Mucosa of gallbladder (tissue), 1 donor: ENCODE measurements at regions not wholly inside any gene's neighbourhood (a gene's known extent, or its start where the extent isn't known, plus 50 kb on each side); places are given as distances from the start of the nearest gene placed in this dataset.
"Not testable (repeated sequence)": the region's sequence is repeated elsewhere in the genome, so short reads cannot be mapped to it uniquely, and the experiment has no call there.

ENCODE experiments used
- DNase-seq: peaks from one replicate; pipeline ENCODE4 v3.0.0-alpha.2; 2020; ENCODE audit warnings: low spot score
- donor health status: DM: no; HTN: no; CAD: no.

GRCh38 chr11:103730131-103730940 is 306.1 kb upstream of the DDI1 start:
- no peak for DNase-seq

DNA sequence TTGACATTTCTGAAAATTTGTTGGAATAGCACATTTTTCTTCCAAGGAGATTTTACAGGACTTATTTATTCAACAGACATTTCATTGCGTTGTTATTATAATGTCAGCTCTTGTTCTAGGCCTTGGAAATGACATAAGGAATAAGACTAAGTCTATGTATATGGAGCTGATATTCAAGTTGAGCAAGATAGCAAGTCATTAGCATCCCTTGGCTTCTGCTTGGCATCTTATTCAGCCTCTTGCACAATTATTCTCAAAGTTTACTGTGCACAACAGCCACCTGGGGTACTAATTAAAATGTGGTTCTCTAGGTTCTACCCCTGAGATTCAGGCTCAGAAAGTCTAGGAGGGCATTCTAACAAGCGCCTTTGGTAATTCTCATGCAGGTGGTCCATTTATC is 304.8 kb upstream of the DDI1 start:
- DNase-seq: no peak

DNA sequence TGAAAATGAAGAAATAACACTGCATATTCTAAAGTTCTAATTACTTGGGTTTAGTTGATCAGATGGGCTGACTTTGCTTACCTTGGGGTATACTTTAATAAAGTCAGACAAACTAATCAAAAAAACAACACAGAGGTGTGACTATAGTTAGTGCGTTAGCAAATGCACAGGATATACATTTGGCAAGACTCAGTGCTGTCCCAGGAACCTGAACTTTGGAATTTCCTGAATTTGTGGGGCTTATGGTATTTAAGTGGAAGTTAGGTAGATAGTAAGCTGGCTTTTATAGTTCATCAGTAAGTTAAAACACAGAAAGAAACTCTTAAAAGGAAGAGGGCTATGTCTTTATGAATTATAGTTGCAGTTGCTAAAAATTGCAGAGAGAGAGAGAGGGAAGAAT is 302.6 kb upstream of the DDI1 start:
- DNase-seq: no peak

- no peak for DNase-seq
Measured at GRCh38 chr11:103735497-103736032, 300.9 kb upstream of the DDI1 start.

- DNase-seq: no peak
Measured at GRCh38 chr11:103736315-103737036, 300.0 kb upstream of the DDI1 start.

DNA sequence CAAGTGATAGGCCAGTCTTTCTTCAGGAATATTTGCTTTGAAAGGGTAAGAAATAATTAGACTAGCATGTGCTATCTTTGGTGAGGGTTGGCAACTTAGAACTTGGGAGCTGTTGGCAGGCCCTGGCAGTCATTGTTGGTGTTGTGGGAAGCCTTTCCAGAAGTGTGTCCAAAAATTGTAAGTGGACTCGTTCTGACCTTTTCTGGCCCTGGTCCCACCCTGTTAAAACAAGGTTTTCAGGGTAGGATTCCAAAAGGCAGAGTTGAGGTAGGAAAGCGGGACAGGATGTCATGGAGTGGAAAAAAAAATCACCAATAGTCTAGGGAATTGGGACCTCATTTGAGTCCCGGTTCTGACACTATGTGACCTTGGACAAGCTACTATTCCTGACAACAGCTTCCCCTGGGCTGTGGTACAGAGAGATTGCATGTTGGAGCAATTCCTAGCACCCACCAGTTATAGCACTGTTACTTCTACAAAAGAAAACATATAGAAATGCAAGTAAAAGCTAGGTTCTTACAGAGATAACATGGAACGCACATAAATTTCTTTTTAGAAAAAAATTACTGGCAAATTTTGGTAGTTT is 299.3 kb upstream of the DDI1 start:
- DNase-seq: no peak

DNA sequence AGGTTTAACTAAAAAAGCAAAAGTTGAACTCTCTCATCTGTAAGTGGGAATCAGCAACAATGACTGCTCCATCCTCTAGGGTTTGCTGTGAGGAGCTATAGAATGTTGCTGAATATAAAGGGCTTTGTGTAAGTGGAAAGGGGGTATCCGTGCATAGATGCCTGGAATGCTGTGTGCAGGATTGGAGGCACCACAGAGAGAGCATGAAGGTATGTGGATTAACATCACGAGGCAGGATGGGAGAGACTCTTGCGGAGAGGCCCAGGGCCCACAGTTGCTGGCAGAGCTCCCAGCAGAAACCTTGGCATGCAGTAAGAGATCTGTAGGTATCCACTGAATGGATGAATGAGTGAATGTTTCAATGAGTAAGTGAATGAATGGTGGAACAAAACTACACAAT is 298.7 kb upstream of the DDI1 start:
- DNase-seq: no peak

DNA sequence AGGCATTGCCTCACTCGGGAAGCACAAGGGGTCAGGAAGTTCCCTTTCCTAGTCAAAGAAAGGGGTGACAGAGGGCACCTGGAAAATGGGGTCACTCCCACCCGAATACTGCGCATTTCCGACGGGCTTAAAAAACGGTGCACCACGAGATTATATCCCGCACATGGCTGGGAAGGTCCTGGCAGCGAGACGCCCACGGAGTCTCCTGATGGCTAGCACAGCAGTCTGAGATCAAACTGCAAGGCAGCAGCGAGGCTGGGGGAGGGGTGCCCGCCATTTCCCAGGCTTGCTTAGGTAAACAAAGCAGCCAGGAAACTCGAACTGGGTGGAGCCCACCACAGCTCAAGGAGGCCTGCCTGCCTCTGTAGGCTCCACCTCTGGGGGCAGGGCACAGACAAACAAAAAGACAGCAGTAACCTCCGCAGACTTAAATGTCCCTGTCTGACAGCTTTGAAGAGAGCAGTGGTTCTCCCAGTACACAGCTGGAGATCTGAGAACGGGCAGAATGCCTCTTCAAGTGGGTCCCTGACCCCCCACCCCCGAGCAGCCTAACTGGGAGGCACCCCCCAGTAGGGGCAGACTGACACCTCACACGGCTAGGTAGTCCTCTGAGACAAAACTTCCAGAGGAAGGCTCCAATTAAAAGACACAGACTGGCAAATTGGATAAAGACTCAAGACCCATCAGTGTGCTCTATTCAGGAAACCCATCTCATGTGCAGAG is 297.2 kb upstream of the DDI1 start:
- DNase-seq: not testable (repeated sequence)

DNA sequence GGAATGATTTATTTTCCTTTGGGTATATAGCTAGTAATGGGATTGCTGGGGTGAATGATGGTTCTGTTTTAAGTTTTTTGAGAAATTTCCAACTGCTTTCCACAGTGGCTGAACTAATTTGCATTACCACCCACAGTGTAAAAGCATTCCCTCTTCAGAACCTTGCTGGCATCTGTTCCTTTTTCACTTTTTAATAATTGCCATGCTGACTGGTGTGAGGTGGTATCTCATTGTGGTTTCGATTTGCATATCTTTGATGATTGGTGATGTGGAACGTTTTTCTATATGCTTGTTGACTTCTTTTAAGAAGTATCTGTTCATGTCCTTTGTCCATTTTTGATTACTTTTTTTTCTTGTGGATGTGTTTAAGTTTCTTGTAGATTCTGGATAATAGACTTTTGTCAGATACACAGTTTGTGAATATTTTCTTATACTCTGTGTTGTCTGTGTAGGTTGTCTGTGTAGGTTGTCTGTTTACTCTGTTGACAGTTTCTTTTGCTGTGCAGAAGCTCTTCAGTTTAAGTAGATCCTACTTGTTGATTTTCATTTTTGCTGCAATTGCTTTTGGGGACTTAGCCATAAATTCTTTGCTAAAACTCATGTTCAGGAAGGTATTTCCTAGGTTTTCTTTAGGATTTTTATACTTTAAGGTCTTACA is 291.8 kb upstream of the DDI1 start:
- DNase-seq: no peak

DNA sequence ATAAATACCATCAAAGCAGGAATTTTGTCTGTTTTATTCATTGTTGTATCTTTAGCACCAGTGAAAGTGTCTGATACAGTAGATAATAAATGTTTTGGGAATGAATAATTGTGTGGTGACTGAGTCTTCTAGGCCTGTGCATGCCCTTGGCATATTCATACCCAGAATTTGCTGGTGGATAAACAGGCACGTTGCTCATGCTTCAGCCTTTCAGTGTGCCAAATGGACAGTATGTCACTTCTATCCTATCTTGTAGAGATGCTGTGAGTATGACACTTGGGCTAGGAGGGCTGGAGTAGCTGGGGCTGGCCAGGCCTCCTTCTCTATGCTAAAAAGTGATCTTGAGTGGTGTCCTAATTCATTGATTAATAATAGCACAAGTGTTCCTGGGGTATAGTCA is 287.3 kb upstream of the DDI1 start:
- DNase-seq: no peak

DNA sequence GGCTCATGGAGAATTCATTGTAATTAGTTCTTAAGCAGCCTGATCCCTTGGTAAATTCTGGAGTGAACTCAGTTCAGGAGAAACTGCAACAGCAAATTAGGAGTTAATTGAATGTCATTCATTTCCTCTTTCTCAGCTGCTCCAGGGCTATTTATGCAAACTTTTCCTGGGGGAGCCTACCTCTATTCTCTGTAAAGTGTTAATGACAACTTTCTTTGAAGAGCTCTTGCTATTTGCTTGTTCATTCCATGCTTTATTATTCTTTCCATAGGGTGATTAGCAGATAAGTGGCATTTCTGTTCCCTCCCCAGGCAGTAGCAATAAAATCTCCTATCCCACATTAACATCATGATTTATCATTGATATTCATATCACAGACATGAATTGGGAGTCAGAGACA is 267.6 kb upstream of the DDI1 start:
- DNase-seq: no peak

- no peak for DNase-seq
Measured at GRCh38 chr11:103773059-103773458, 263.4 kb upstream of the DDI1 start.

GRCh38 chr11:103773537-103773936 is 262.9 kb upstream of the DDI1 start:
- DNase-seq: no peak

DNA sequence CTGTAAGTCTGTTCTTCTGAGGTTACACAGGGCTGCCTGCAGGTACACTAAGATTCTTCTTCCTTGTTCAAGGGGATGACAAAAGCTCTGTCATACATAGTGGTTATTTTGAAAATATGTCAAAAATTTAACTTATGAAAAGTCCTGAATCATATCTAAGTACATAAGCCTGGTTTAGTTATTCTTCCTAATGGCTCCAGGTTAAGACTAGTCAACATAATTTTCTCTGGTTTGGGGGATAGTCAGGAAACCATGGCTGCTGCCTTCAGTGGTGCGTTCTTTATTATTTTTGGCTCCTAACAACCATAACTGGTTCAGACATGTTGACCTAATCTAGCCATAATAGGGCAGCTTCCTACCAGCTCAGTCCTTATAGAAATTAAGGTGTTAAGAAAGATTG is 257.4 kb upstream of the DDI1 start:
- DNase-seq: no peak

DNA sequence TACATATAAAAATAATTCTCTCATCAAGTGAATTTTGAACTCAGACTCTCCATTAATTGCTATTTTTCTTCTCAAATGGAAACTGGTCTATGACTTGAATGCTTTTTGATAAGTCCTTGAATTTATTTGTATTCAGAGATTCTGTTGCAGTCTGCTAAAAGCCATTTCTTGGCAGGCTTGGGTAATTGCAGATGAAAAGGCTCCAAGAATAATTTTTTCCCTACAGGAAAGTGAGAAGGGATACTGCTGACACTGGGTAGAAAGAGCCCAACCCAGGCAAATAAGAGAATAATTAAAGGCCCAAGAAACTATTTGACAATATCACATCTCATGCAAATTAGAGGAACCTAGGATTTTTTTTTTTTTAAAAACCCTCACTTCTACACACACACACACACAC is 246.5 kb upstream of the DDI1 start:
- no peak for DNase-seq

DNA sequence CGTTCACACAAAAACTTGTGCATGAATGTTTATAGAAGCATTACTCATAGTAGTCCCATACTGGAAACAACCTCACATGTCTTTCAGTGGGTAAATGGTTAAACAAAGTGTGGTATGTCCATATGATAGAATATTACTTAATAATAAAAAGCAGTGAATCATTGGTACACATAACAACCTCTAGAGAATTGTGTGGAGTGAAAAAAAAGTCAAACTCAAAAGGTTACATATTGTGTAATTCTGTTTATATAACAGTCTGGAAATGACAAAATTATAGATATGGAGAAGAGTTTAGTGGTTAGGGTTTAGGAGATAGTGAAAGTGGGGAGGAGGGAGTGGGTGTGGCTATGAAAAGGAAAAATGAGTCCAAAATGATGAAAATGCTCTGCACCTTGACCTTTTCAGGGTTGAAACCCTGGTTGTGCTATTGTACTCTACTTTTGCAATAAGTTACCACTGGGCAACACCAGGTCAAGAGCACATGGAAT is 243.4 kb upstream of the DDI1 start:
- DNase-seq: no peak

DNA sequence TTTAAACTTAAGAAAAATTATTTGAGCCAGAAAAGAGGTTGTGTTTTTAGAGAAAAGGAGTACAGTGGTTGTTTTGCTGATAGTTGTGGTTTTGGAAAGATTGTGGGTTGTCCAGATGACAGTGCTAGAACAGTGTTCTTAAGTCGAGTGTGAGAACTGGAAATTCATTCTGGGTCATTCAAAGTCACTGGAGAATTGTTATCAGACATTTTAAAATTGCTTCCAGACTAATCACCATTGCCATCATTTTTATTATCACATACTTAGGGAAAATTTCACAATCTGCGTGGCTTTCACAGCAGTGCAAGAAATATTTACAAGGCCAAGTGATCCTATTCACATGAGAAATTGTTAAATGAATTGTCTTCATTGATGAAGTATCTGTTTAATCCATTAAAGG is 242.2 kb upstream of the DDI1 start:
- no peak for DNase-seq

- DNase-seq: no peak
Measured at GRCh38 chr11:103798026-103798425, 238.4 kb upstream of the DDI1 start.

DNA sequence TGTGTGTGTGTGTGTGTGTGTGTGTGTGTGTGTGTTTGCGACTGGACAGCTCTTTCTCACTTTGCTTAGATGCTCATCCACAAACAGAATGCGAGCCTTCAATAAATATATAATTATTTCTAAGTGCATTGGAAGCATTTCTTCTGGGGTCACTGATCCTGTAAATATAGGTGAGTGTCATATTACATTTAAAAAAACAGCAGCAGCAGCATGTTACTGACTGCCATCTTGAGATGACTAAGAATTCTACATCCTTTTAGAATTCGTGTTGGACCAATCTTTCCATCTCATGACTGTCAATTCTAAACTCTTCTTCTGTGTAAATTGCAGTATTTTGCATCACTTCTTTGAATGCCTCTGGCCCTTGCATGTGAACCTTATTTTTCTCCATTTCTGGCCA is 238.0 kb upstream of the DDI1 start:
- no peak for DNase-seq

GRCh38 chr11:103800406-103801114 is 235.9 kb upstream of the DDI1 start:
- peak; percentile 51 for DNase-seq

DNA sequence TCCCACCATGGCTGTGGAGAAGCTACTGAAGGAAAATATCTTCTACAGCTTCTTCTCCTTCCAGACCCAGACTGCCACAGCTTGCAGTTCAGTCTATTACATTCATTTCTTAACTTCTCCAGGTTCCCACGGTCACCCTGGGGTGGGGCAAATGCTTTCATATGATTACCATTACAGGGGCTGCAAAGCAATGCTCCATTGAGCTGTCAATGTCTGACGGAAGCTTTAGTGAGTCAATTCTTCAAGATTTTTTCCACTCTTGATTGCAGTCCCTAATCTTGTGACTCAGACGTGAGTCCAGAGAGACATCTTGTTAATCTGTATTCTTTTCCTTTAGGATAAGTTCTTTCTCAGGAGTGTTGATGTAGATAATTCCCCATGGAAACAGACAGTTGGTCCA is 233.4 kb upstream of the DDI1 start:
- DNase-seq: no peak
